RWPE2 (cell line): ENCODE measurements at regions not wholly inside any gene's neighbourhood (a gene's known extent, or its start where the extent isn't known, plus 50 kb on each side); places are given as distances from the start of the nearest gene placed in this dataset.

Source experiments
- ATAC-seq: fragments of 200-7000 bp; cut with Tn5 transposase; 3 replicates; pipeline ENCODE4 v1.9.1; 2021; ENCODE audit warnings: low read depth
- DNase-seq: peaks from one replicate; pipeline ENCODE4 v3.0.0-alpha.2; 2020; ENCODE audit warnings: low spot score
- H3K27ac ChIP-seq: fragments of 450-650 bp; 2 replicates; pipeline ENCODE4 v1.5.1; 2017; ENCODE audit warnings: mild to moderate bottlenecking; ENCODE audit not compliant: poor library complexity, severe bottlenecking
- H3K27me3 ChIP-seq: fragments of 250-450 bp; sonication (Bioruptor Pico); 2 replicates; pipeline ENCODE4 v1.5.1; 2021; ENCODE audit warnings: mild to moderate bottlenecking, moderate library complexity; ENCODE audit not compliant: insufficient read depth, poor library complexity, severe bottlenecking
- H3K36me3 ChIP-seq: fragments of 250-450 bp; sonication (Bioruptor Pico); 2 replicates; pipeline ENCODE4 v1.5.1; 2020; ENCODE audit warnings: low read depth, mild to moderate bottlenecking, moderate library complexity
- H3K4me1 ChIP-seq: fragments of 250-450 bp; sonication (Bioruptor Pico); 2 replicates; pipeline ENCODE4 v1.5.1; 2021; ENCODE audit warnings: mild to moderate bottlenecking, moderate library complexity; ENCODE audit not compliant: insufficient read depth, poor library complexity, severe bottlenecking
- H3K4me3 ChIP-seq: fragments of 250-450 bp; sonication (Bioruptor Pico); 2 replicates; pipeline ENCODE4 v1.5.1; 2021; ENCODE audit warnings: mild to moderate bottlenecking, moderate library complexity; ENCODE audit not compliant: severe bottlenecking
- H3K9me3 ChIP-seq: fragments of 250-450 bp; sonication (Bioruptor Pico); 2 replicates; pipeline ENCODE4 v1.5.1; 2021; ENCODE audit warnings: mild to moderate bottlenecking, moderate library complexity; ENCODE audit not compliant: severe bottlenecking
- TF ChIP-seq, protein P1 (sequence below): fragments of 450-650 bp; IDR thresholded peaks from one replicate; pipeline ENCODE4 v1.5.1; 2017; ENCODE audit warnings: mild to moderate bottlenecking, moderate library complexity; ENCODE audit not compliant: poor library complexity, severe bottlenecking

DNA sequence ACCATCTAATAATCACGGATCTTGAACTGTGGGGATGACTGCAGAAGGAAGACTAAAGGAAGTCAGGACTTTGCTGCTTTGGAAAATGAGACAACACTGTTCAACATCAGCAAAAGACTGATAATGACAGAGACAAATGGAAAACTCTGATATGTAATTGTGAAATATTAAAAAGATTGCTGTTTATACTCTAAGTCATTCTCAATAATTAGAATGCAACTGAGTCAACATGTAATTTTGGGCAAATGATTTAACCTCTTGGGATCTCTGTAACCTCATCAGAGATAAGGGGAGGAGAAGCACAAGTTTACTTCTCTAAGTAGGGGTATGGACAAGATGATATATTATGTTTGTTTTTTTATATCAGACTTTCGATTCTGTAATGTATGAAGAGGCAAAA lies 121.9 kb downstream of the GASK1B start:
- H3K27ac ChIP-seq, result no peak overlapping the region

DNA sequence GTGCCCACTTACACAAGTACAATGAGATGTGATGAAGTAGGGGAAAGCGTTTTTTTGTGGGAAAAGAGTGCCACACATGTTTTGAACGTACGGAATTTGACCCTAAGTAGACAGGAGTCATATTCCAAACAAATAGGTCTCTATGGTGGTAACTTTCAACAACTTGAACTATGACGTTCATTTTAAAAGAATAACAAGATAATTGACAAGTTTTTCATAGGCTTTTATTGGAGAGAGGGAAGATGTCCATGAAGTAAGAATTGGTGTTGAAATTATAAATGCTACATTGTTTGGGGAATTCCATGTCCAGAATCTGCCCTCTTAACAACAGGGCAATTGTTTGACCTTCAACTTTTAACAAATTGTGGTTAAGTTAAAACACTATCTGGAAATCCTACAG lies 126.5 kb downstream of the GASK1B start:
- ATAC-seq (no peak), DNase-seq (no peak)
- no peaks in the 10 kb centered on the region for H3K9me3 ChIP-seq
- TF ChIP-seq, protein P1, sequence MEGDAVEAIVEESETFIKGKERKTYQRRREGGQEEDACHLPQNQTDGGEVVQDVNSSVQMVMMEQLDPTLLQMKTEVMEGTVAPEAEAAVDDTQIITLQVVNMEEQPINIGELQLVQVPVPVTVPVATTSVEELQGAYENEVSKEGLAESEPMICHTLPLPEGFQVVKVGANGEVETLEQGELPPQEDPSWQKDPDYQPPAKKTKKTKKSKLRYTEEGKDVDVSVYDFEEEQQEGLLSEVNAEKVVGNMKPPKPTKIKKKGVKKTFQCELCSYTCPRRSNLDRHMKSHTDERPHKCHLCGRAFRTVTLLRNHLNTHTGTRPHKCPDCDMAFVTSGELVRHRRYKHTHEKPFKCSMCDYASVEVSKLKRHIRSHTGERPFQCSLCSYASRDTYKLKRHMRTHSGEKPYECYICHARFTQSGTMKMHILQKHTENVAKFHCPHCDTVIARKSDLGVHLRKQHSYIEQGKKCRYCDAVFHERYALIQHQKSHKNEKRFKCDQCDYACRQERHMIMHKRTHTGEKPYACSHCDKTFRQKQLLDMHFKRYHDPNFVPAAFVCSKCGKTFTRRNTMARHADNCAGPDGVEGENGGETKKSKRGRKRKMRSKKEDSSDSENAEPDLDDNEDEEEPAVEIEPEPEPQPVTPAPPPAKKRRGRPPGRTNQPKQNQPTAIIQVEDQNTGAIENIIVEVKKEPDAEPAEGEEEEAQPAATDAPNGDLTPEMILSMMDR, result no peak
- no peak overlapping the region for H3K27ac ChIP-seq
- no peaks in the 10 kb centered on the region for H3K27me3 ChIP-seq
- H3K4me3 ChIP-seq, result no peak overlapping the region
- H3K4me1 ChIP-seq, result no peaks in the 10 kb centered on the region
- no peaks in the 10 kb centered on the region for H3K36me3 ChIP-seq

More for the DNA sequence above, 121.9 kb downstream of the GASK1B start:
- ATAC-seq (no peak), DNase-seq (no peak)
- Histone ChIP-seq H3K4me3 (no peak overlapping the region), H3K36me3 (no peaks in the 10 kb centered on the region), H3K9me3 (no peaks in the 10 kb centered on the region), H3K27me3 (no peaks in the 10 kb centered on the region), H3K4me1 (no peaks in the 10 kb centered on the region)
- TF ChIP-seq, protein P1, result no peak

DNA sequence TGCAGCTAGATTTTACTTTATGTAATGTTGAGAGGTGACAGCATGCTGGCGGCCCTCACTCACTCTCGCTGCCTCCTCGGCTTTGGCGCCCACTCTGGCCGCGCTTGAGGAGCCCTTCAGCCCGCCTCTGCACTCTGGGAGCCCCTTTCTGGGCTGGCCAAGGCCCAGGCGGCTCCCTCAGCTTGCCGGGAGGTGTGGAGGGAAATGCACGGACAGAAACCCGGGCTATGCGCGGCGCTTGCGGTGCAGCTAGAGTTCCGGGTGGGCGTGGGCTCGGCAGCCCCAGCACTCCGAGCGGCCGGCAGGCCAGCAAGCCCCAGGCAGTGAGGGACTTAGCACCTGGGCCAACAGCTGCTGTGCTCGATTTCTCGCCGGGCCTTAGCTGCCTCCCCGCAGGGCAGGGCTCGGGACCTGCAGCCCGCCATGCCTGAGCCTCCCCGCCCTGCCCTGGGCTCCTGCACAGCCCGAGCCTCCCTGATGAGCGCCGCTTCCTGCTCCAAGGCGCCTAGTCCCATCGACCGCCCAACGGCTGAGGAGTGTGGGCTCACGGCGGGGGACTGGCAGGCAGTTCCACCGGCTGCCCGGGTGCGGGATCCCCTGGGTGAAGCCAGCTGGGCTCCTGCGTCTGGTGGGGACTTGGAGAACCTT lies 128.7 kb downstream of the GASK1B start:
- DNase-seq (peak; percentile 49), ATAC-seq (no peak)
- Histone ChIP-seq H3K4me3 (no peak overlapping the region), H3K27ac (no peak overlapping the region), H3K4me1 (no peaks in the 10 kb centered on the region), H3K9me3 (peaks cover 5% of the 10 kb centered on the region), H3K27me3 (no peaks in the 10 kb centered on the region), H3K36me3 (no peaks in the 10 kb centered on the region)
- TF ChIP-seq, protein P1, result no peak

- Histone ChIP-seq H3K27me3 (no peaks in the 10 kb centered on the region), H3K36me3 (no peaks in the 10 kb centered on the region), H3K27ac (peak overlapping the region; percentile 10), H3K4me3 (no peak overlapping the region), H3K9me3 (peaks cover 9% of the 10 kb centered on the region), H3K4me1 (no peaks in the 10 kb centered on the region)
- ATAC-seq, result peak; percentile 62; the same call in 2 of the 3 replicates
- TF ChIP-seq, protein P1, result no peak
- no peak for DNase-seq
These were observed 130.2 kb downstream of the GASK1B start for GRCh38 chr4:158042591-158043030.

- TF ChIP-seq, protein P1, result no peak
- H3K9me3 ChIP-seq, result peaks cover 9% of the 10 kb centered on the region
- no peak for DNase-seq
- H3K36me3 ChIP-seq, result no peaks in the 10 kb centered on the region
- no peaks in the 10 kb centered on the region for H3K4me1 ChIP-seq
- H3K4me3 ChIP-seq, result no peak overlapping the region
- no peak for ATAC-seq
- H3K27me3 ChIP-seq, result no peaks in the 10 kb centered on the region
- no peak overlapping the region for H3K27ac ChIP-seq
These were observed 134.1 kb downstream of the GASK1B start for GRCh38 chr4:158038718-158039117.
